Endothelial cell of umbilical vein (primary cell): ENCODE measurements at regions not wholly inside any gene's neighbourhood (a gene's known extent, or its start where the extent isn't known, plus 50 kb on each side); places are given as distances from the start of the nearest gene placed in this dataset.

ENCODE experiments used
- BruUV-seq: library from RNA; stranded (reverse); fragments of 400-500 nt; replicated peaks from 2 replicates; lab custom pipeline; 2021; lab: Mats Ljungman, UMichigan
- CTCF ChIA-PET: fragments of 300-600, 350-600 bp; sonication (Branson Sonifier 250); formaldehyde crosslinking; loops from one replicate; lab custom pipeline; 2021; ENCODE audit warnings: antibody characterized with exemption, inconsistent platforms; lab: Charles Lee
- POLR2A ChIA-PET: fragments of 300-600, 350-600 bp; sonication (Branson Sonifier 250); formaldehyde crosslinking; loops from one replicate; lab custom pipeline; 2021; ENCODE audit warnings: antibody characterized with exemption, inconsistent platforms; lab: Charles Lee
- DNase-seq: peaks from one replicate; pipeline ENCODE4 v3.0.0-alpha.2; 2011; ENCODE audit warnings: low read depth, low spot score
- FAIRE-seq: peaks from 2 replicates; lab custom pipeline; 2011; peaks lifted over from hg19 to GRCh38; lab: Jason Lieb, UNC
- H2AFZ ChIP-seq: 2 replicates; pipeline ENCODE4 v1.6.0; 2012; ENCODE audit warnings: low read depth, low read length, control low read depth, inconsistent platforms
- H3K27ac ChIP-seq: 2 replicates; pipeline ENCODE4 v1.5.1; 2011; ENCODE audit warnings: low read depth, mild to moderate bottlenecking, control low read depth, low read length, moderate library complexity; ENCODE audit not compliant: insufficient read depth
- H3K27me3 ChIP-seq, 2 experiments: 2 replicates each; pipeline versions ENCODE4 v1.6.0 to v1.6.1; 2011; ENCODE audit warnings: low read length in 2 of 2, mixed read lengths in 1 of 2; ENCODE audit not compliant: control insufficient read depth in 2 of 2, insufficient read depth in 2 of 2
- H3K36me3 ChIP-seq, 2 experiments: 2 replicates in 1 of 2; 3 replicates in 1 of 2; pipeline ENCODE4 v1.5.1; 2011; ENCODE audit warnings: low read length in 2 of 2, mild to moderate bottlenecking in 1 of 2, moderate library complexity in 1 of 2; ENCODE audit not compliant: control insufficient read depth in 2 of 2, insufficient read depth in 2 of 2; ENCODE audit errors: extremely low read depth in 1 of 2
- H3K4me1 ChIP-seq: 3 replicates; pipeline ENCODE4 v1.5.1; 2011; ENCODE audit warnings: mild to moderate bottlenecking, low read length; ENCODE audit not compliant: control insufficient read depth, insufficient read depth; ENCODE audit errors: extremely low read depth
- H3K4me2 ChIP-seq: 2 replicates; pipeline ENCODE4 v1.6.1; 2011; ENCODE audit warnings: low read length, control low read depth, mixed read lengths; ENCODE audit not compliant: insufficient read depth
- H3K4me3 ChIP-seq, 3 experiments: fragments of 200-600 bp in 1 of 3; sonication (generic), shearing (Covaris generic) in 1 of 3; replicated peaks in 1 of 3; 2 replicates each; pipeline ENCODE4 v1.5.1; 2011 to 2016; ENCODE audit warnings: control low read depth in 3 of 3, low read length in 3 of 3, mild to moderate bottlenecking in 2 of 3, inconsistent platforms in 1 of 3, low read depth in 1 of 3, moderate library complexity in 1 of 3; ENCODE audit not compliant: insufficient read depth in 1 of 3
- H3K79me2 ChIP-seq: 2 replicates; pipeline ENCODE4 v1.6.0; 2012; ENCODE audit warnings: low read length, inconsistent platforms; ENCODE audit not compliant: control insufficient read depth, insufficient read depth
- H3K9ac ChIP-seq: replicated peaks from 2 replicates; pipeline ENCODE3; 2011; ENCODE audit warnings: low read length, control low read depth; ENCODE audit not compliant: insufficient read depth; ENCODE audit errors: extremely low read depth
- H3K9me1 ChIP-seq: replicated peaks from 3 replicates; pipeline ENCODE4 v1.6.0; 2011; ENCODE audit warnings: mild to moderate bottlenecking, low read length; ENCODE audit not compliant: control insufficient read depth, insufficient read depth; ENCODE audit errors: extremely low read depth
- H3K9me3 ChIP-seq: replicated peaks from 2 replicates; pipeline ENCODE4 v1.5.1; 2012; ENCODE audit warnings: low read length, inconsistent platforms; ENCODE audit not compliant: control insufficient read depth, insufficient read depth
- H4K20me1 ChIP-seq: replicated peaks from 2 replicates; pipeline ENCODE3; 2011; ENCODE audit warnings: mild to moderate bottlenecking, low read length; ENCODE audit not compliant: control insufficient read depth, insufficient read depth; ENCODE audit errors: extremely low read depth
- CTCF ChIP-seq, 2 donors: IDR thresholded peaks; 1 replicate in 1 of 2; 2 replicates in 1 of 2; pipeline ENCODE4 v1.5.1; 2011; ENCODE audit warnings: low read length in 2 of 2, mild to moderate bottlenecking in 2 of 2, moderate library complexity in 2 of 2, control low read depth in 1 of 2, inconsistent platforms in 1 of 2, low read depth in 1 of 2; ENCODE audit not compliant: insufficient read depth in 1 of 2; ENCODE audit errors: extremely low read depth in 1 of 2
- EZH2 ChIP-seq: IDR thresholded peaks from 2 replicates; pipeline ENCODE4 v1.6.1; 2012; ENCODE audit warnings: borderline replicate concordance, low read depth, mild to moderate bottlenecking, moderate library complexity, low read length, inconsistent platforms; ENCODE audit not compliant: severe bottlenecking
- FOS ChIP-seq: IDR thresholded peaks from 2 replicates; pipeline ENCODE4 v1.6.1; 2011; ENCODE audit warnings: mild to moderate bottlenecking, low read length, moderate library complexity, borderline replicate concordance; ENCODE audit not compliant: insufficient read depth
- GATA2 ChIP-seq: IDR thresholded peaks from 2 replicates; pipeline ENCODE4 v1.7.0; 2011; ENCODE audit warnings: low read depth, mild to moderate bottlenecking, moderate library complexity, mixed read lengths, low read length; ENCODE audit not compliant: insufficient read length, insufficient read depth
- JUN ChIP-seq: IDR thresholded peaks from 2 replicates; pipeline ENCODE4 v1.6.1; 2011; ENCODE audit warnings: borderline replicate concordance, low read depth; ENCODE audit not compliant: insufficient read length, insufficient read depth
- MAX ChIP-seq: IDR thresholded peaks from 2 replicates; pipeline ENCODE4 v1.6.1; 2011; ENCODE audit not compliant: insufficient read depth, insufficient read length
- MYC ChIP-seq: IDR thresholded peaks from one replicate; pipeline ENCODE4 v1.6.1; 2011; ENCODE audit warnings: mild to moderate bottlenecking, low read depth, low read length
- POLR2A ChIP-seq: IDR thresholded peaks from 2 replicates; pipeline ENCODE4 v1.6.1; 2012; ENCODE audit warnings: low read depth, mild to moderate bottlenecking, control low read depth, low read length
- POLR2AphosphoS5 ChIP-seq: IDR thresholded peaks from 2 replicates; pipeline ENCODE4 v1.6.1; 2012; ENCODE audit warnings: low read depth, mild to moderate bottlenecking, control low read depth, low read length, moderate library complexity; ENCODE audit not compliant: insufficient read depth
- dilution Hi-C: fragments of 300-500 bp; cut with MboI; formaldehyde crosslinking; loops from one replicate; pipeline ENCODE4 v1.15.0; 2019; ENCODE audit warnings: low sequenced_read_pairs; ENCODE audit not compliant: extremely low pct_ligation_motif_present
- intact Hi-C: fragments of 100-400 bp; cut with micrococcal nuclease; formaldehyde crosslinking; loops from one replicate; pipeline ENCODE4 v1.10.0; 2022

- dilution Hi-C loops: no loop called here
- POLR2A ChIA-PET: no interaction called here
- H3K4me1 ChIP-seq: no peaks in the 10 kb centered on the region
- no peaks in the 10 kb centered on the region for H4K20me1 ChIP-seq
- FAIRE-seq (no peak), DNase-seq (peak; percentile 8)
- H3K9me1 ChIP-seq: no peaks in the 10 kb centered on the region
- CTCF ChIA-PET: interaction anchor here (1.2 kb wide), 1 partner anchor 15 kb away, joined by 4 read pairs; no protein-coding TSS in a partner anchor
- intact Hi-C loops: no loop called here
- H3K27me3 ChIP-seq: no peaks in the 10 kb centered on the region
- H3K36me3 ChIP-seq: no peaks in the 10 kb centered on the region
- no peak overlapping the region for H3K27ac ChIP-seq
- no peaks in the 10 kb centered on the region for H3K79me2 ChIP-seq
- H3K9me3 ChIP-seq: no peaks in the 10 kb centered on the region
- TF ChIP-seq MAX (no peak), FOS (no peak), JUN (no peak), MYC (no peak), GATA2 (no peak), POLR2A (no peak), CTCF (IDR thresholded peaks at IDR 0.05; ENCODE audit: extremely low read depth in 1 of 2, insufficient read depth in 1 of 2, low read depth in 1 of 2, low read length in 2 of 2) (no peak), EZH2 (no peak), POLR2AphosphoS5 (no peak)
- no peak overlapping the region for H2AFZ ChIP-seq
- no peak overlapping the region for H3K4me3 ChIP-seq
- no peak overlapping the region for H3K9ac ChIP-seq
- H3K4me2 ChIP-seq: no peak overlapping the region
- BruUV-seq: no TSS peak
Measured at GRCh38 chr15:79168922-79169456, 78.4 kb upstream of the RASGRF1 start.
